ENCODE measurements at regions not wholly inside any gene's neighbourhood (a gene's known extent, or its start where the extent isn't known, plus 50 kb on each side); places are given as distances from the start of the nearest gene placed in this dataset.
"Not testable (repeated sequence)": the region's sequence is repeated elsewhere in the genome, so short reads cannot be mapped to it uniquely, and the experiment has no call there.

DNA sequence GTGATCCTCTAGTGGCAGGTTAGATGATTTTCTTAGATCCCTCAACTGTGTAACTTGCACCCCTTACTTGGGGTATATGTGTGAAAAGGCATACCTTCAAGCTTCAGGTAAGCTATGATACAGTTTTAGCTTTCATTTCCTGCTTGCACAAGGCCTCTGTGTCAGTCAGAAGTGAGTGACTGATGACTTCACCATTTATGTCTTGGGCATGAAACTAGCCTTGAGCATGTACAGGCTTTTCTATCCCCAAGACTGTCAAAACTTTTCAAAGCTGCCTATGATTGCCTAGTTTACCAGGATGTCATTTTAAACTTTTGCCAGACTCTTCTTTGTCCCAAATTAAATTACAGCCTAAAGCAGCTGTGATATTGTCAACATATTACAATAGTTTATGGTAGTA lies 286.1 kb upstream of the CNTN5 start:
- DNase-seq (ENCODE audit: low read depth), result no peak
- H3K27me3 ChIP-seq (ENCODE audit: control insufficient read depth, insufficient read depth, low read length), result no peaks in the 10 kb centered on the region
- TF ChIP-seq, protein P1, sequence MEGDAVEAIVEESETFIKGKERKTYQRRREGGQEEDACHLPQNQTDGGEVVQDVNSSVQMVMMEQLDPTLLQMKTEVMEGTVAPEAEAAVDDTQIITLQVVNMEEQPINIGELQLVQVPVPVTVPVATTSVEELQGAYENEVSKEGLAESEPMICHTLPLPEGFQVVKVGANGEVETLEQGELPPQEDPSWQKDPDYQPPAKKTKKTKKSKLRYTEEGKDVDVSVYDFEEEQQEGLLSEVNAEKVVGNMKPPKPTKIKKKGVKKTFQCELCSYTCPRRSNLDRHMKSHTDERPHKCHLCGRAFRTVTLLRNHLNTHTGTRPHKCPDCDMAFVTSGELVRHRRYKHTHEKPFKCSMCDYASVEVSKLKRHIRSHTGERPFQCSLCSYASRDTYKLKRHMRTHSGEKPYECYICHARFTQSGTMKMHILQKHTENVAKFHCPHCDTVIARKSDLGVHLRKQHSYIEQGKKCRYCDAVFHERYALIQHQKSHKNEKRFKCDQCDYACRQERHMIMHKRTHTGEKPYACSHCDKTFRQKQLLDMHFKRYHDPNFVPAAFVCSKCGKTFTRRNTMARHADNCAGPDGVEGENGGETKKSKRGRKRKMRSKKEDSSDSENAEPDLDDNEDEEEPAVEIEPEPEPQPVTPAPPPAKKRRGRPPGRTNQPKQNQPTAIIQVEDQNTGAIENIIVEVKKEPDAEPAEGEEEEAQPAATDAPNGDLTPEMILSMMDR (IDR thresholded peaks at IDR 0.05; ENCODE audit: insufficient read depth, low read length, poor library complexity, severe bottlenecking), result no peak

DNA sequence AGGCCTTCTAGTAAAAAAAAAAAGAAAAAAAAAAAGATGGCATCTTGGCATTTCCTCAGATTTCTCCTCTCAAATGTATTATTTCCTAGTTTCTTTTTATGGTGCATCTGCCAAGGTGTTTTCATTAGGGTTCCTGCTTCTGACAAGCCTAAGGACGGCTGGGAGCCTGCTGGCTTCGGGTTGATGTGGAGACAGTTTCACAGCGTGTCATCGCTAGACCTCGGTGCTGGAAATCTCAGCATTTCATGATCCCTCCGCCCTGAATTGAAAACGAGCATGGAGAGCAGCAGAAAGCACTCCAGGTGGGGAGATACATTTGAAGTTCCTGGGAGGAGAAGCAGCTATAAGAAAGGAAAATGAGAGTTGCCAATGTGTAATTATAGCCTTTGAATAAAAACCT lies 283.9 kb upstream of the CNTN5 start:
- TF ChIP-seq, protein P1 (IDR thresholded peaks at IDR 0.05; ENCODE audit: insufficient read depth, low read length, poor library complexity, severe bottlenecking), result no peak
- Histone ChIP-seq H3K36me3 (ENCODE audit: control insufficient read depth, insufficient read depth, low read length) (no peaks in the 10 kb centered on the region), H3K27me3 (ENCODE audit: control insufficient read depth, insufficient read depth, low read length) (no peaks in the 10 kb centered on the region), H3K4me3 (ENCODE audit: low read depth, low read length) (no peak overlapping the region)
- no peak for DNase-seq (ENCODE audit: low read depth)

More for the DNA sequence above, 286.1 kb upstream of the CNTN5 start:
- no peaks in the 10 kb centered on the region for H3K36me3 ChIP-seq (ENCODE audit: control insufficient read depth, insufficient read depth, low read length)
- H3K4me3 ChIP-seq (ENCODE audit: low read depth, low read length), result no peak overlapping the region

DNA sequence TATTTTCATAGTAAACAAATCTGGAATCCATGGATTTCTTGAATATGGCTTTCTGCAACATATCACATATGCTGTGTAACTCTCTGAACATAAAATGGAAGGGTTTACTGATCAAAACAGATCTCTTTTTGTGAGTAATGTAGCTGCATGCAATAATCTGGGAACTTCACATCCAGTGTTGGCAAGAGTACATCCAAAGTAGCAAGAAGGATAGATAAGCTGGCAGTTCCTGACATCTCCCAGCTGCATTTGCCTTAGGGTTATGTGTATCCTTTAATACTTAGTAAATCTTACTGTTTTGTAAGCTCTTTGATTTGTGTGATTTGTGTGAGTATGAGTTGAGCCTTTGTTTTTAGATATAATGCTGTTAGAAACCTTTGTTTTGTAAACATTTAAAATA lies 280.4 kb upstream of the CNTN5 start:
- no peaks in the 10 kb centered on the region for H3K27me3 ChIP-seq (ENCODE audit: control insufficient read depth, insufficient read depth, low read length)
- DNase-seq (ENCODE audit: low read depth), result no peak
- H3K36me3 ChIP-seq (ENCODE audit: control insufficient read depth, insufficient read depth, low read length), result no peaks in the 10 kb centered on the region
- TF ChIP-seq, protein P1 (IDR thresholded peaks at IDR 0.05; ENCODE audit: insufficient read depth, low read length, poor library complexity, severe bottlenecking), result no peak
- no peak overlapping the region for H3K4me3 ChIP-seq (ENCODE audit: low read depth, low read length)

DNA sequence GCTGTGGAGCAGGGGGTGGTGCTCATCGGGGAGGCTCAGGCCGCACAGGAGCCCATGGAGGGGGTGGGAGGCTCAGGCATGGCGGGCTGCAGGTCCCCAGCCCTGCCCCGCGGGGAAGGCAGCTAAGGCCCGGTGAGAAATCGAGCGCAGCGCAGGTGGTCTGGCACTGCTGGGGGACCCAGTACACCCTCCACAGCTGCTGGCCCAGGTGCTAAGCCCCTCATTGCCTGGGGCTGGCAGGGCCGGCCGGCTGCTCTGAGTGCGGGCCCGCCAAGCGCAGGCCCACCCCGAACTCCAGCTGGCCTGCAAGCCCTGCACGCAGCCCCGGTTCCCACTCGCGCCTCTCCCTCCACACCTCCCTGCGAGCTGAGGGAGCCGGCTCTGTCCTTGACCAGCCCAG lies 257.3 kb upstream of the CNTN5 start:
- DNase-seq (ENCODE audit: low read depth); H3K36me3 ChIP-seq (ENCODE audit: control insufficient read depth, insufficient read depth, low read length); H3K4me3 ChIP-seq (ENCODE audit: low read depth, low read length); H3K27me3 ChIP-seq (ENCODE audit: control insufficient read depth, insufficient read depth, low read length): not testable (repeated sequence)

DNA sequence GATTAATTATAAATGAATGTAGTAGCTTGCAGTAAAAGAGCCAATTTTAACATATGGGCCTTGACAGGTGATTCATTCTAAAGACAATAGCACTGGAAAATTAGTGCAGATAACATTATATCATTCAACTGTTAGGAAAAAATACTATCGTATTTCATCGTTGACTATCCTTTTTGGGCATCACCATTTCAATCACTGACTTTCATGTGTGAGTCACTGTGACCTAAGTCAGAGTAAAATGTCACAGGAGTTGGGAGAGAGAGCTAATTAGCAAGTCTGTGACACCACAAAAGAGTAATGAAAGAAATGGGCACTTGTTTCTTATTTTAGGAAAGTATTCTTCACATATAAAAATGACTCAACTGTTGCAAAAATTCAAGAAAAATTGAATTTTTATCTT lies 253.8 kb upstream of the CNTN5 start:
- Histone ChIP-seq H3K27me3 (ENCODE audit: control insufficient read depth, insufficient read depth, low read length) (no peaks in the 10 kb centered on the region), H3K4me3 (ENCODE audit: low read depth, low read length) (no peak overlapping the region), H3K36me3 (ENCODE audit: control insufficient read depth, insufficient read depth, low read length) (no peaks in the 10 kb centered on the region)
- DNase-seq (ENCODE audit: low read depth), result no peak
- TF ChIP-seq, protein P1 (IDR thresholded peaks at IDR 0.05; ENCODE audit: insufficient read depth, low read length, poor library complexity, severe bottlenecking), result no peak

DNA sequence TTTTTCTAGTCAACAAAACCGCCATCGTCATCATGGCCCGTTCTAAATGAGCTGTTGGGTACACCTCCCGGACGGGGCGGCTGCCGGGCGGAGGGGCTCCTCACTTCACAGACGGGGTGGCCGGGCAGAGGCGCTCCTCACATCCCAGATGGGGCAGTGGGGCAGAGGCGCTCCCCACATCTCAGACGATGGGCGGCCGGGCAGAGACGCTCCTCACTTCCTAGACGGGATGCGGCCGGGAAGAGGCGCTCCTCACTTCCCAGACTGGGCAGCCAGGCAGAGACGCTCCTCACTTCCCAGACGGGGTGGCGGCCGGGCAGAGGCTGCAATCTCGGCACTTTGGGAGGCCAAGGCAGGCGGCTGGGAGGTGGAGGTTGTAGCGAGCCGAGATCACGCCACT lies 250.7 kb upstream of the CNTN5 start:
- not testable (repeated sequence) for DNase-seq (ENCODE audit: low read depth); H3K4me3 ChIP-seq (ENCODE audit: low read depth, low read length); H3K27me3 ChIP-seq (ENCODE audit: control insufficient read depth, insufficient read depth, low read length); H3K36me3 ChIP-seq (ENCODE audit: control insufficient read depth, insufficient read depth, low read length)

DNA sequence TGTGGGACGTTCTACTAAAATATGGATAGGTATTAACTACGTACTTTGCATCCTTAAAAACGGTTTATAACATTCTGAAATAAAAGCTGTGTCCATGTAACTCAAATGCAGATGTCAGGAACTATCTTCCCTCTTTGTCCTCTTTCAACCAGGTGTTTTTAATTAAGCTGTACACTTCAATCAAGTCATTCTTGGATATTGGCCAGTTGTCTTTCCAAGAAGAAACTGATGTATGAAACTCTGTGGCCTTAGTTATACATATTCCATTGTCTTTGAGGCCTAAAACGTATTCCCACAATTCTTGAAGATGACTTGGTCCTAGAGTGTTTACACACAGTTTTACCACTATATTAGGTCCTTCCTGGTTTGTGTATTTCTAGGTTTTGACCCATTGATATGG lies 249.0 kb upstream of the CNTN5 start:
- Histone ChIP-seq H3K27me3 (ENCODE audit: control insufficient read depth, insufficient read depth, low read length) (no peaks in the 10 kb centered on the region), H3K4me3 (ENCODE audit: low read depth, low read length) (no peak overlapping the region), H3K36me3 (ENCODE audit: control insufficient read depth, insufficient read depth, low read length) (no peaks in the 10 kb centered on the region)
- TF ChIP-seq, protein P1 (IDR thresholded peaks at IDR 0.05; ENCODE audit: insufficient read depth, low read length, poor library complexity, severe bottlenecking), result no peak
- no peak for DNase-seq (ENCODE audit: low read depth)
